Right hindlimb (tissue), 1 donor: ENCODE measurements at regions not wholly inside any gene's neighbourhood (a gene's known extent, or its start where the extent isn't known, plus 50 kb on each side); places are given as distances from the start of the nearest gene placed in this dataset.
A peak's percentile ranks its signal among the peaks of the same experiment; 100 is the strongest.
"Not testable (repeated sequence)": the region's sequence is repeated elsewhere in the genome, so short reads cannot be mapped to it uniquely, and the experiment has no call there.

ENCODE experiments used
- DNase-seq: peaks from one replicate; pipeline ENCODE4 v3.0.0-alpha.2; 2018

DNA sequence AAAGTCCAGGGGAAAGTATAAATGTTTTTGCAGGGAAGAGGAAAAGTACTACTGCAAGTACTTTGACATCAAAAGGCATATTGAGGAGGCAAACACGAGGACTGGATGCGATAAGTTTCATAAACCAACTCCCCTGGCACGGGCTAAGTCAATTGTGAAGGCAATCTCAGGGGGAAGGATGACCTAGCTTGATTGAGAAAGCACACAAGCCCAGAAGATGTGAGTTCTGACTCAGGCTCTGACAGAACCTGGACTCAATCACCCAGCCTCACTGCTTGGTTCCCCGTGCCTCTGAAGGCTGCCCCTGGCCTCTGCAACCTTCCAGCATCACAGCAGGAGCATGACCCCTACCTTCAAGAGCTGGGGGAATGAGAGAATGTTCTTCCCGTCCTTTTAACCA is 93.2 kb upstream of the ZNF438 start:
- DNase-seq: no peak

DNA sequence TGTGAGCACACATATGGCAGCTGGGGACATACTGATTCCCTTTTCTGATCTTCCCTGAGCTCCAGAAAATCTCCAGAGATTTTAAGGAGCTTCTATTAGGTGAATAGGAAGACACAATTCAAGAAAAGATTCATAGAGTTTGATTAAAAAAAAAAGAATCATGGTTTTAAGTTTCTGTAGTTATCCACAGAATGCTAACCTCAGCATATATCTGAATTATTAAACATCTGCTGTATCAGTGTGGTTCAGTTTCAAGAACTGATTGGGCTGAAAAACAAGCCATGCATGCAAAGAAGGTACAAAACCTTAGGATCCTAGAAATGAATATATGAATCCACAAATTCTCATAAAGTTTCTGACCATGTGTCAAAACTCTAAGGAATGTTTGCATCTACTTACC is 94.1 kb upstream of the ZNF438 start:
- DNase-seq: no peak

GRCh38 chr10:31126593-31126992 is 94.9 kb upstream of the ZNF438 start:
- no peak for DNase-seq

DNA sequence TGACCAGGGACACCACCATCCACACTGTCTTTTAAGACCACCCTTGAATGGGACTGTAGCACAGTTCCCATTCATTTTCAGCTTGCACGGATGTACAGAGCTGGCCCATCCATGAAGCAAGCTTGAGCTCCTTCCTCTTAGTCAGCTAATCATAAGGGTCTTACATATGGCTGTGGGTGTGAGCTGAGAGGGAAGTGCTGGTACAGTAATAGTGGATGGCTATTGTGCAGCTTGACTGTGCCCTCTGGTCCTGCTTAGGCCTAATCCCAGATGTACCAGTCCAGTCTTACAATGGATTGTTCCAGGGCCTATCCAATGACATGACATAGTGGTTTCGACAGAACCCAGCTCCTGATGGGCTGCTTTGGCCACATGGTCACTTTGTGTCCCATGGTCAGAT is 96.9 kb upstream of the ZNF438 start:
- no peak for DNase-seq

- DNase-seq: peak; percentile 65
These were observed 97.6 kb upstream of the ZNF438 start for GRCh38 chr10:31129271-31129670.

- DNase-seq: no peak
These were observed 98.3 kb upstream of the ZNF438 start for GRCh38 chr10:31129880-31130405.

DNA sequence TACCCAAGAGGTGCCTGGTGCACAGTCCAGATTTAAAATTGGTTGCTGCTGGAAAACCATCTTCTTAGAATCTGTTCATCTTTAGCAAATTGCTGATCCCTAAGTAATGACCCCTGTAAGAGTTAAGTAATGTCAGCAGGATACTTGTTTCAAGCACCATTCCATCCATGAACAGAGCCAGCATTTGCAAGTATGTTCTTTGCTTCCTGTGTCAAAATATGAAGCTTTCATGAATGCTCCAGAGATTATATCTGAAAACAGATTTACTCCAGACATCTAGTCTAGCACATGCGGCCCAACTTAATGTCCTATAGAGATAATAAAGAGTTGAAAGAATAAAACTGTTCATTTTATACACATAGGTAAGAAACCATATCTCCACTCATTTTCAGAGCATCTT is 98.7 kb upstream of the ZNF438 start:
- no peak for DNase-seq

DNA sequence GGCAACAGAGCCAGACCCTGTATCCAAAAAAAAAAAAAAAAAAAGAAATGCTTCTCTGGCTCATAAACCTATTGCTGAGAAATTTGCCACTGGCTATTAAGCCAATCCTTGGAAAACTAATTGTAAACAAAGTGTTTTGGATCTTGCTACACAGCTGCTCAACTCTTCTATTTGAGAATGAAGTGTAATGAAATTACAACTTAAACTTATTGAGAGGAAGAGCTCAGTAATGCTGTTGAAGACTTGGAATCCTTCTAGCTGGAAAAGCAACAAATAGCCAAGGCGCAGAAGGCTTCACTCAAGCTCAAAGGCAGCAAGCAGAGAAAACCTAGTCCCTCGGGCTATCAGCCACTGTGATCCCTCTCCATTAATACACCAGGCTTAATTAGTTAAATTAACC is 99.6 kb upstream of the ZNF438 start:
- no peak for DNase-seq

DNA sequence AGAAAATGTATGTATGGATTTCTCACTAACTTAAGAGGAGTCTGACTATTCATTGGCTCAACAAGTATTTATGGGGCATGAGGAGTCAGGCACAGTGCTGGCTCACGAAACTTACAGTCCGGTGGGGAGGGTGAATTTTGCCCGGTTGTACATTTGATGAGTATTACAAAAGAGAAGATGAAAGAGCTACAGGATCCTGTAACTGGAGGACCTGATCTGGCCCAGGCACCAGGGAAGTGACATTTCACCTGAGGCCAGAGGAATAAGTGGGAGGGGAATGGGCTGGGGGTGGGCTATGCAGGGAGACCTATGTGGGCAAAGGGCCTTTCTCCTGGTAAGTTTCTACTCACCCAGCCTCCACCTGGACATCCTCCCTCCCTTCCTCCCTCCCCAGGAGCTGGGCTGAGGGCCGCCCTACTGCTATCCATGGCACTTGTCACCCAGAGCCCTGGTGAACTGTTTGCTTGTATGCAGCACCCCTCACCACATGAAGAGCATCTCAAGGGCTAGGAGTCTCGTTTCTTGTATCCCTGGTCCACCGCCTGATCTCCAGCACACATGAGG is 101.1 kb upstream of the ZNF438 start:
- DNase-seq: no peak

- DNase-seq: no peak
These were observed 101.7 kb upstream of the ZNF438 start for GRCh38 chr10:31133251-31133791.

DNA sequence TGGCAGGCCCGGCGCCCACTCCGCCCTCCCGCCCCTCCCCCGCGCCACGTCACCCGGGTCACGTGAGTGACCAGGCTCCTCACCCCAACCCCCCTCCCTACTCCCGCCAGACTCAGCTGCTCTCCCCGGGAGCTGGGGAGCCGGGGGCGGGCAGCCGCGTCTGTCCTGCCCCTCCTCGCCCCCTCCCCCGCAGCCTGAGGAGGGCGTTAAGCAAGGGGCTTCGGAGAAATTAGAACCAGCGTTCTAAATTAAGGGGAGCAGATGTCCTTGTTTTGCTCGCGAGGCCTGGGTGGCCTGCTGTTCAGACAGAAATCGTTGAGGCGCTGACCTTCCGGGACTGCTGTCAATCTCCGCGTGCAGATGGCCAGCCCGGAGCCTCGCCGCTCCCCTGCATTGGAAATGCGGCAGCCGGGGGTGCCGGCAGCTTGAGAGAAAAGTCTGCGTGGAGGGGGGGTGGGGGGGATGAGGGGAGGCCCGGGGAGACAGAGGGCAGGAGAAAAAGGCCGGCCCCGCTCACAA is 102.2 kb upstream of the ZNF438 start:
- DNase-seq: peak; percentile 92

DNA sequence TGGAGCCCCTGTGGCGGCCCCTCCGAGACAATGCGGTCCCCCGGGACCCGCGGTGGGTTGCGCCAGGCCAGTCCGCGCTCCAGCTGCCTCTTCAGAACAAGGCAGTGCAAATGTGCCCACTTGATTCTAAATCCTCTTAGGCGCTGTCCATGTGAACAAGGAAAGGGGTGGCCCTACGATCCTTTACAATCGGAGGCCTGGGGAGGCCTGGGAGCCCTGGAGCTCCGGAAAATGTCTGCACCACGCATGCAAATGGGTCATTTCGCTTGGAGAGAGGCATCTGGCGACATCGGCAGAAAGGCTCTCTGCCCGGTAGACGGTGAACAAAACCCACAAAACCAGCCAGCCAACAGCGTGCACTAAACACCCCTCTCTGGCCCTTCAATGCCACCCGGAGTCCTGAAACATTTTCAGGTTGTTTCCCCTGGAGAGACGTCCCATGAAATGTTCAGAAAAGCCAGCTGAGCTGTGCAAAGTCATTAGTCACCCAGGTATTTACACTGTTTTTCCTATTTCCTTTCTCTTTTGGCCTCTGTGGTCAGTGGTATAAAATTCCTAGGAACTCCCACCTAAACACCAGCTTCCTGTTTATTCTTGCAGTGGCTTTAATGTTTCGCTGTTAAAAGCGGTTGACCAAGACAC is 102.8 kb upstream of the ZNF438 start:
- no peak for DNase-seq

GRCh38 chr10:31135171-31135570 is 103.5 kb upstream of the ZNF438 start:
- DNase-seq: no peak

DNA sequence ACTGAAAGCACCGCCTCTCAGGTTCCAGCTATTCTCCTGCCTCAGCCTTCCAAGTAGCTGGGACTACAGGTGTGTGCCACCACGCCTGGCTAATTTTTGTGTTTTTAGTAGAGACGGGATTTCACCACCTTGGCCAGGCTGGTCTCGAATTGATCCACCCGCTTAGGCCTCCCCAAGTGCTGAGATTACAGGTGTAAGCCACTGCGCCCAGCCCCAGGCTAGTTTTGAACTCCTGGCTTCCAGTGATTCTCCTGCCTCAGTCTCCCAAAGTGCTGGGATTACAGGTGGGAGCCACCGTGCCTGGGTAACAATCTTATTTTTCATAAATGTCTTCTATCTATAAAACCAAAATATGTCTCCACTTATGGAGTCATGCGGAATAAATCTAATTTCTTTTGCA is 104.1 kb upstream of the ZNF438 start:
- not testable (repeated sequence) for DNase-seq

DNA sequence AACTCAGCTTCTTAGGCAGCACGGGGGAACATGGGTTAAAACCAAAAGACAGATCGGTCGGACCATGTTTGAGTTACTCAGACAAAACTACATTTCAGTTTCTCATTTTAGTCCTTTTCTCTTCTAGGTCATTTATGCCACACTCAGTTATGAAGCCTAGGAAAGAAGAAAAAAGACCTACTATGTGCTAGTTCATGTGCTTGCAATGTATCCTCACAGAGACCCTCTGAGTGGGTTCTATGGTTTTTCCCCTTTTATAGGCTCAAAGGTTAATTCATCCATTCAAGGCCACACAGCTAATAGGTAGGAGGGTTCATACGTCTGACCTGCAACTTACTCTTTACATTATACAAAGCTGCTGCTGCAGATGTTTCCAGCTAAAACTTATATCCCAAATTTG is 104.7 kb upstream of the ZNF438 start:
- no peak for DNase-seq

DNA sequence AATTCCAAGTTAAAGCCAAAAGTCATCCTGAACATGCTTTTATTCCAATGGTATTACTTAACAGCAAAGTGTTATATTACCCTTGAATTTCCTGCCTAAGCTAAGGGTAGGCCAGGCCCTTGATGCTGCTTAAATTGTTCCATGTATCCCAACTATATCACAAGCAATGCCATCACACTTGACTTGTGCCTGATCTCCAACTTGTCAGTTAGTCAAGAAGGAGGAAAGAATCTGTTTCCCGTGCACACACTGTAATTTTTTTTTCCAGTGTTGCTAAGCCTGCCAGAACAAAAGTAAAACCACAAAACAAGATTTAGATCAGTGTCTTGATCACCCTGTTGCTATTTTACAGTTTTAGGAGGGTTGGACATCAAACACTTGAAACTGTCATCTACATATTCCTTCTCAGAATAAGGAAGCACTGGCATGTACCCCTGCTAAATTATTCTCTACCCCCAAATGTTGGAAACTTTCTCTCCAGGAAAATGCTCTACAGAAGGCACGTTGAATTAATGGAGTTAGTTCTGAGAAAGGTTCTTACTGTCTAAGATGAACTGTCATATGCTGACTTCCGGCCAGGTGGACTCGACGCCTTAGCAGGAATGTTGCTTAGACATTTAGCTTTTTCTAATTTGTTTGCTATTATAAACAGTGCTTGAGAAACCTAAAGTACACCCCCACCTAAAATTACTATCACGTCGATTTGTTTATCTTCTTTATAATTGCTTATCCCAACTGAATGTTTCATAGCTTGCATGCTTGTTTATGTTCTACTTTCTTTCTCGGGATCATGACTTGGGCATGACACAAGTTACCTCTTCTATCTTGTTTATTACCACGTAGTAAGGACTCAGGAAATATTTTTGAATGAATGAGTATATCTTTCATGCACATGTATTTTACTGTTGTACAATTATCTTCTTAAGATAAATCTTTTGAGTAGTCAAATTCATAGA is 105.5 kb upstream of the ZNF438 start:
- peak; percentile 51 for DNase-seq

- no peak for DNase-seq
These were observed 106.4 kb upstream of the ZNF438 start for GRCh38 chr10:31138026-31138553.

DNA sequence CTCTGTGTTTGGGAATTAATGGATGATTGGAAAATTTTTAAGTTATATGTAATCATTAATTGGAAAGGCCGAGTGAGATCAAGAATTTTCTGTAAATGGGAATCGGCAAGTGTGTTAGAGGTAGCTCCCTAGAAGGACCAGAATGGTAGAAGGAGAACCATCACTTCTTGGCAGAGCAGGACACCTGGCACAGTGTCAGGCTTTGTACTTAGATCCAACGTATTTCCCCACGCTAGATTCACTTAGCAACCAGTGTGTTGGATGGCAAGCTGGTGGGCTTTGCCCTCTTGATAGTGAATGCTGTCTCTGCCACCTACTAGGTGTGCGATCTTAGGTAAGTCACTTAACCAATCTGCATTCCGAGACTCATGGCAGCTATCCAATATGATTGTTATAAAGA is 107.8 kb upstream of the ZNF438 start:
- DNase-seq: no peak

- no peak for DNase-seq
These were observed 109.1 kb upstream of the ZNF438 start for GRCh38 chr10:31140716-31141115.

DNA sequence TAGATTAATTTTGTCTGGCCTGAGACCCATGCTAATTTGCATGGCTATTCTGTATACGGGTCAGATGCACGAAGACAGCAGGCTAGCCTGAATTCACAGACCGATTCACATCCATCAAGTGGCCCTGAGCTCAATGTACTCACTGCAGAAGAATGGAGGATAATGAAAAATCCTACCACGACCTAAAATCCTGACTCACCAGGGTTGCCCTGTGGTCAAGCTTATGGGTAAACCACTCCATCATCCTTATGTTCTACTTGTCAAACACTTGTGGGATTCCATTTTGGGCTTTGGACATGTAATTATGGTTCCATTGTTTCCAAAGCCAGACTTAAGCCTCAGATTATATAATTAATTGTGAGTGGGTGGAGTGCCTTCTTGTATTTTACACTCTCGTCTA is 110.4 kb upstream of the ZNF438 start:
- no peak for DNase-seq

DNA sequence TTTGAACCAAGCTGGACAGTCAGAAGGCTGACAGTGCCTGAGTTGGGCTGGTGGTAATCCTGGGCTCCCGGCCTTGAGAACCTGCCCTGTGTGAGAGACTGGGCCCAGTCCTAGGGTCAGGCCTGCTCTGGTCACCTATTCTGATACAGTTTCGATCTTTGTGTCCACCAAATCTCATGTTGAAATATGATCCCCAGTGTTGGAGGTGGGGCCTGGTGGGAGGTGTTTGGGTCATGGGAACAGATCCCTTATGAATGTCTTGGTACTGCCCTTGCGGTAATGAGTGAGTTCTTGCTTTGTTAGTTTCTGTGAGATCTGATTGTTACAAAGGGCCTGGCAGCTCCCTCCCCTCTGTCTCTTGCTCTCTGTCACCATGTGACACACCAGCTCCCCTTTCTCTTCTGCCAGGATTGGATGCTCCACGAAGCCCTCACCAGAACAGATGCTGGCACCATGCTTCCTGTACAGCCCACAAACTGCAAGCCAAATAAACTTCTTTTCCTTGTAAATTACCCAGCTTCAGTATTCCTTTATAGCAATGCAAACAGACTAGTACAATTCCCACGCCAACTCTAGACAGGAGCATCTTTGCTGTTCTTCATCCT is 111.8 kb upstream of the ZNF438 start:
- DNase-seq: no peak

GRCh38 chr10:31145986-31146385 is 114.3 kb upstream of the ZNF438 start:
- no peak for DNase-seq
